Calu3 (cell line): ENCODE measurements at regions not wholly inside any gene's neighbourhood (a gene's known extent, or its start where the extent isn't known, plus 50 kb on each side); places are given as distances from the start of the nearest gene placed in this dataset.
A peak's percentile ranks its signal among the peaks of the same experiment; 100 is the strongest.
"Not testable (repeated sequence)": the region's sequence is repeated elsewhere in the genome, so short reads cannot be mapped to it uniquely, and the experiment has no call there.

Source experiments
- BruUV-seq: library from RNA; stranded (reverse); fragments of 400-500 nt; replicated peaks from 2 replicates; lab custom pipeline; 2021; lab: Mats Ljungman, UMichigan
- CTCF ChIA-PET: fragments of 300-600 bp; sonication (Branson Sonifier 250); formaldehyde crosslinking; loops from one replicate; lab custom pipeline; 2022; ENCODE audit warnings: antibody characterized with exemption; lab: Charles Lee
- DNase-seq: peaks from one replicate; pipeline ENCODE4 v3.0.0; 2022
- H3K27ac Mint-ChIP-seq: one replicate; pipeline ENCODE4 v1.8.0; 2022; ENCODE audit warnings: mixed read lengths; ENCODE audit not compliant: unreplicated experiment
- H3K27me3 Mint-ChIP-seq: one replicate; pipeline ENCODE4 v1.8.0; 2022; ENCODE audit warnings: mixed read lengths; ENCODE audit not compliant: unreplicated experiment
- H3K36me3 Mint-ChIP-seq: one replicate; pipeline ENCODE4 v1.8.0; 2022; ENCODE audit warnings: mild to moderate bottlenecking, moderate library complexity, mixed read lengths; ENCODE audit not compliant: insufficient read depth, unreplicated experiment
- H3K4me1 Mint-ChIP-seq: one replicate; pipeline ENCODE4 v1.8.0; 2022; ENCODE audit warnings: mild to moderate bottlenecking, low read depth, mixed read lengths; ENCODE audit not compliant: unreplicated experiment
- H3K4me3 Mint-ChIP-seq: one replicate; pipeline ENCODE4 v1.8.0; 2022; ENCODE audit warnings: mild to moderate bottlenecking, low read depth, moderate library complexity, mixed read lengths; ENCODE audit not compliant: unreplicated experiment
- H3K9me3 Mint-ChIP-seq: one replicate; pipeline ENCODE4 v1.8.0; 2022; ENCODE audit warnings: low read depth, mixed read lengths; ENCODE audit not compliant: unreplicated experiment
- intact Hi-C: fragments of 100-400 bp; cut with micrococcal nuclease; formaldehyde crosslinking; loops from one replicate; pipeline ENCODE4 v1.10.0; 2022; ENCODE audit not compliant: unreplicated experiment
- TF ChIP-seq, protein P1 (sequence below): fragments of 200-600 bp; IDR thresholded peaks from one replicate; pipeline ENCODE4 v1.8.0; 2022; ENCODE audit warnings: antibody characterized with exemption; ENCODE audit not compliant: unreplicated experiment

DNA sequence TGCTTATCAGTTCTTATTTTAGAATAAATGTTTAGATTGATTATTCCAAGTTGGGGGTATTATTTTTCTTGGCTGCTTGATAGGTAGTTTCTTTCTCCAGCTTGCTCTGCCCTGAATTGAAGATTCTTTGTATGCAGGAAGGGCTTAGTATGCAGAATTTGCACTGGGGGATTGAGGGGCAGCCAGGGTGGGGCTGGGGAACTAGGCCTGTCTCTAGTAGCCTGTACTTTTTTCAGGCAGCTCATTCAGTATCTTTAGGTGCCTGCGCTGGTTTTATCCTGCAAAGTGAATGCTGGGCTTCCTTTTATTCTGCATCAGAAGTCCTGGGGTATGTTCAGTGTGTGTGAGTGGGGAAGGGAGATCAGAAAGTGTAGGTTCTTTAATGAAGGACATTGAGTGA, 228.3 kb upstream of the ELL2 start:
- TF ChIP-seq, protein P1, sequence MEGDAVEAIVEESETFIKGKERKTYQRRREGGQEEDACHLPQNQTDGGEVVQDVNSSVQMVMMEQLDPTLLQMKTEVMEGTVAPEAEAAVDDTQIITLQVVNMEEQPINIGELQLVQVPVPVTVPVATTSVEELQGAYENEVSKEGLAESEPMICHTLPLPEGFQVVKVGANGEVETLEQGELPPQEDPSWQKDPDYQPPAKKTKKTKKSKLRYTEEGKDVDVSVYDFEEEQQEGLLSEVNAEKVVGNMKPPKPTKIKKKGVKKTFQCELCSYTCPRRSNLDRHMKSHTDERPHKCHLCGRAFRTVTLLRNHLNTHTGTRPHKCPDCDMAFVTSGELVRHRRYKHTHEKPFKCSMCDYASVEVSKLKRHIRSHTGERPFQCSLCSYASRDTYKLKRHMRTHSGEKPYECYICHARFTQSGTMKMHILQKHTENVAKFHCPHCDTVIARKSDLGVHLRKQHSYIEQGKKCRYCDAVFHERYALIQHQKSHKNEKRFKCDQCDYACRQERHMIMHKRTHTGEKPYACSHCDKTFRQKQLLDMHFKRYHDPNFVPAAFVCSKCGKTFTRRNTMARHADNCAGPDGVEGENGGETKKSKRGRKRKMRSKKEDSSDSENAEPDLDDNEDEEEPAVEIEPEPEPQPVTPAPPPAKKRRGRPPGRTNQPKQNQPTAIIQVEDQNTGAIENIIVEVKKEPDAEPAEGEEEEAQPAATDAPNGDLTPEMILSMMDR = no peak
- Mint-ChIP-seq H3K9me3 (peaks cover 4% of the 10 kb centered on the region), H3K4me3 (no peak overlapping the region), H3K36me3 (no peaks in the 10 kb centered on the region), H3K27me3 (no peaks in the 10 kb centered on the region), H3K4me1 (peaks cover 62% of the 10 kb centered on the region), H3K27ac (no peak overlapping the region)
- DNase-seq = no peak
- BruUV-seq = no TSS peak
- CTCF ChIA-PET = no interaction called here
- intact Hi-C loops = no loop called here

DNA sequence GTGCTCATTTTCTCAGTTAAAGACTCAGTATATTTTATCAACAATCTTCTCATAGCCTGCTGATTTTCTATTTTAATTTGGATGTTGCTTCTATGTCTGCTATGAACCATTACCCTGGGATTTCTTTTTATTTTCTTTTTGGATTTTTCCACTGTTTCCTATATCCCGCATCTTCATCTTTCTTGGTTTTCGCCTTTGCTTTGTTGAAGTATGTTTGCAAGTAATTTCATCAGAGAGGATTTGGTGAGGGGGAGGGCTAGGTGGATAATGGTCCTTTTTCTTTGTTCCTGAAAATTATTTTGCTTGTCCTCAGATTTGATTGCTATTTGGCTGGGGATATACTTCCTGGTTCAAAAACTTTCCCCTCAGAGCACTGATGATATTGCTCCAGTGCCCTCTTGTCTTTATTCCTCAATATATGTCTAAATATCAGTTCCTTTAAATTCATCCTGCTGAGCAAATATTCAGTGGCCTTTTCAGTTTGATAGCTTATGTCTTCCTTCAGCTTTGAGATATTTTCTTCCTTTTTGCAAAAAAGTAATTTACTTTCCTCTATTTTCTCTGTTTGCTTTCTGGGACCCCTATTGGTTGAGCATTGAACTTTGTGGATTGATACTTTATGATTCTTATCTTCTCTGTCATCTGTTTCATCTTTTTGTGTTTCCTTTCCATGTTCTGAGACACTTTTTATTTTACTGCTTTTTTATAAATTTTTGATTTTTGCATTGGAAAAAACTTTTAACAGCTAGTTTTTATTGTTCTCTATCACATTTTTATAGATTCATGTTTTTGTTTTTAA, 227.6 kb upstream of the ELL2 start:
- H3K27ac Mint-ChIP-seq = no peak overlapping the region
- CTCF ChIA-PET = no interaction called here
- H3K9me3 Mint-ChIP-seq = peaks cover 7% of the 10 kb centered on the region
- no TSS peak for BruUV-seq
- peaks cover 54% of the 10 kb centered on the region for H3K4me1 Mint-ChIP-seq
- no peaks in the 10 kb centered on the region for H3K36me3 Mint-ChIP-seq
- no peaks in the 10 kb centered on the region for H3K27me3 Mint-ChIP-seq
- no peak for DNase-seq
- TF ChIP-seq, protein P1 = no peak
- intact Hi-C loops = no loop called here
- no peak overlapping the region for H3K4me3 Mint-ChIP-seq

DNA sequence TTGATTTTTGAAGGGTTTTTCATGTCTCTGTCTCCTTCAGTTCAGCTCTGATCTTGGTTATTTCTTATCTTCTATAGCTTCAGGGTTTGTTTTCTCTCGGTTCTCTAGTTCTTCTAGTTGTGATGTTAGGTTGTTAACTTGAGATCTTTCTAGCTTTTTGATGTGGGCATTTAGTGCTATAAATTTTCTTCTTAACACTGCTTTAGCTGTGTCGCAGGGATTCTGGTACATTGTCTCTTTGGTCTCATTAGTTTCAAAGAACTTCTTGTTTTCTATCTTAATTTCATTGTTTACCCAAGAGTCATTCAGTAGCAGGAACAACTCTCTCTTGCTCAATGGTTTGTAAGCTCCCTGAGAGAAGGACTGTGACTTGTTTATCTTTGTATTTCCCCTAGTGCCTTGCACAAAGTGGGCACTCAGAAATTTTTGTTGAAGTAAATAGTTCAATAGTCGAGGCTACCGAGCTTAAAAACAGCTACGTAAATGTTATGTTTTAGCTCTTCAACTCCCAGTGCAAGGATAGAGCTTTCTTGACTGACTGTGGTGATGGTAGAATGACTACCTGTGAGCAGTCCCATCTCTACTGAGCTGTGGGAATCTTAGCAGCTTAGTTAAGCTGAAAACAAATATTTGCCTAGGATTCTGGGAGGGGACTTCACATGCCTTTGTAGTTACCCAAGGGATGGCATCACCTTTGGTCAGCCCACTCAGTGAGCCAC, 225.8 kb upstream of the ELL2 start:
- Mint-ChIP-seq H3K4me1 (peaks cover 44% of the 10 kb centered on the region), H3K27me3 (no peaks in the 10 kb centered on the region), H3K27ac (no peak overlapping the region), H3K4me3 (no peak overlapping the region), H3K9me3 (peaks cover 8% of the 10 kb centered on the region), H3K36me3 (no peaks in the 10 kb centered on the region)
- no peak for DNase-seq
- TF ChIP-seq, protein P1 = no peak
- BruUV-seq = no TSS peak
- CTCF ChIA-PET = no interaction called here
- intact Hi-C loops = no loop called here

DNA sequence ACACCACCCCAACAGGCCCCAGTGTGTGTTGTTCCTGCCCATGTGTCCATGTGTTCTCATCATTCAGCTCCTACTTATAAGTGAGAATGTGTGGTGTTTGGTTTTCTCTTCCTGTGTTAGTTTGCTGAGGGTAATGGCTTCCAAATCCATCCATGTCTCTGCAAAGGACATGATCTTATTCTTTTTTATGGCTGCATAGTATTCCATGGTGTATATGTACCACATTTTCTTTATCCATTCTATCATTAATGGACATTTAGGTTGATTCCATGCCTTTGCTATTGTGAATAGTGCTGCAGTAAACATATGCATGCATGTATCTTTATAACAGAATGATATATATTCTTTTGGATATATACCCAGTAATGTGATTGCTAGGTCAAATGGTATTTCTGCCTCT, 222.9 kb upstream of the ELL2 start:
- H3K36me3 Mint-ChIP-seq, DNase-seq, H3K9me3 Mint-ChIP-seq, BruUV-seq, CTCF ChIA-PET, intact Hi-C loops, H3K4me3 Mint-ChIP-seq, H3K27me3 Mint-ChIP-seq: not testable (repeated sequence)
- Mint-ChIP-seq H3K27ac (peak overlapping the region; percentile 23), H3K4me1 (peaks cover 48% of the 10 kb centered on the region)
